Activated CD4-positive, alpha-beta T cell treated with anti-CD3 and anti-CD28 coated beads for 1 hour (primary cell): ENCODE measurements at regions not wholly inside any gene's neighbourhood (a gene's known extent, or its start where the extent isn't known, plus 50 kb on each side); places are given as distances from the start of the nearest gene placed in this dataset.
"Not testable (repeated sequence)": the region's sequence is repeated elsewhere in the genome, so short reads cannot be mapped to it uniquely, and the experiment has no call there.

Experiments
- DNase-seq: peaks from one replicate; pipeline ENCODE4 v3.0.0-alpha.2; 2020

- no peak for DNase-seq
Observed at GRCh38 chr13:82115391-82115790, 1766.9 kb downstream of the SLITRK1 start.

DNA sequence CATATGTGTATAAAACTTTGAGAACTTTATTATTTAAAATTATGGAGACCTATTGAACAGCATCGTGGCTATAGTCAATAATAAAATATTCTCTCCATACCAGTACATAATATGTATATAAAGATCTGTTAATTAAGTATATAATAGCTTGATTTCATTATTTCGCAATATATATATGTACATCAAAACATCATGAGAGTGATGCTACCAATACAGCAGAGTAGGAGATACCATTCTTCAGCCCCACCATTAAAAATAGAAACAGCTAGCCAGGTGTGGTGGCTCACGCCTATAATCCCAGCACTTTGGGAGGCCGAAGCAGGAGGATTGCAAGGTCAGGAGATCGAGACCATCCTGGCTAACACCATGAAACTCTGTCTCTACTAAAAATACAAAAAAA, 1755.3 kb upstream of the SPRY2 start:
- no peak for DNase-seq

DNA sequence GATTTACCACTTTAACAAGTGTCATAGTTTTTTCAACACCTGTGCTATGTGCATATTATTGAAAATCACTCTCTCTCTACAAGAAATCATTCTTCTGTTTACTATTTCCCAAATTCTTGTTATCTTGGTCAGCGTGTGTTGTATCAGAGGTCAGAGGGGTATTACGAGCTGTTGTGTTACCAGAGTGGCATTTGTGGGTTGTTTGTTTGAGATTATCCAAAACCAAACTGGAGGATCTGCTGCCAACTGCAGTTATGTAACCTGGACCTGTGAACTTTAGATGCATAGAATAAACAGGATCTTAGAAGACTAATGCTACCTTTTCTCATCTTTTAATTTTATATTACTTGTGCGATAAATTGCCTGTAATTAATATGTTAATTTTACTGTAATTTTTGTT, 1751.4 kb upstream of the SPRY2 start:
- DNase-seq, result no peak

DNA sequence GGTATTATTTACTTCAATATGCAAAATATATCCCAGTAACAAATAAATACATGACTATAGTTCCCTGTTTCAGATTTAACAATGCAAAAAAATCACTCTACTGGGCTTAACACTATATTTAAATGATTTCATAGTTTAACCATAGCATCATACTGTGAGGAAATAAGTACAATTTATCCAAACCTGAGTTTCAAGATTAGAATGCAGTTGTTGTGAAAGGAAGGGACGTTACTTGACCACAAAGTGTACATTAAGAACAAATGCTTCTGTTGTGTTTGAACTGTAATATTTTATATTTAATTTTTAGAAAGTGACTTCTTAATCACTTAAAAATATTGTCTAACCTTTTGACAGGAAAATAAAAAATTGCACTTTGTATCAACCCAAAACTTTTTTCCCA, 1747.9 kb upstream of the SPRY2 start:
- DNase-seq, result no peak

- no peak for DNase-seq
Observed at GRCh38 chr13:82076496-82076895, 1735.6 kb upstream of the SPRY2 start.

DNA sequence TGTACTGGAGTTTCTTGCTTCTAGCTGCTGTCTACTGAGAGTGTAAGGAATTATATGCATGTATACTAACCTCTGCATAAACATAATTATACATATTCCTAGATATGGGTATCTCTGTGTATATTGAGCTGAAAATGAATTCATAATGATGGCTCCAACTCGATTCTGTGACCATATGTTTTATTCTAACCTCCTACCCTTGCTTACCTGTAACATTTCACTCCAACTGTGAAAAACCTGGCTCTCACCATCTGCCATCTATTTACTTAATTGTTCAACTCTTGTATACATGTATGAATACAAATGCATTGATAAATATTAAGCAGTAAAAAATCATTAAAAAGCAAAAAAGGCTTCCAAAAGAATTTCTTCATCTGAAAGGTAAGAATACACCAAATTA, 1729.5 kb upstream of the SPRY2 start:
- DNase-seq, result no peak

DNA sequence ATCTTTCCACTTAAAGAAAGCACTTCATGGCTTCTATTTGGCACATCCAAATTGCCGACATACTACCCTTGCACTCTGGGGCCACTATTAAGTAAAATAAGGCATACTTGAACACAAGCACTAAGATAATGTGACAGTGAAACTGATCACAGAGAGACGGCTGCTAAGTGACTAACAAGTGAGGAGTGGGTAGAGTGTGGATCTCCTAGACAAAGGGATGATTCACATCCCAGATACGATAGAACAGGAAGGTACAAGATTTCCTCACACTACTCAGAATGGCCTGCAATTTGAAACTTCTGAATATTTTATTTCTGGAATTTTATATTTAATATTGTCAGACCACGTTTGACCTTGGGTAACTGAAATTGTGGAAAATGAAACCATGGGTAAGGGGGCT, 1721.8 kb upstream of the SPRY2 start:
- no peak for DNase-seq

DNA sequence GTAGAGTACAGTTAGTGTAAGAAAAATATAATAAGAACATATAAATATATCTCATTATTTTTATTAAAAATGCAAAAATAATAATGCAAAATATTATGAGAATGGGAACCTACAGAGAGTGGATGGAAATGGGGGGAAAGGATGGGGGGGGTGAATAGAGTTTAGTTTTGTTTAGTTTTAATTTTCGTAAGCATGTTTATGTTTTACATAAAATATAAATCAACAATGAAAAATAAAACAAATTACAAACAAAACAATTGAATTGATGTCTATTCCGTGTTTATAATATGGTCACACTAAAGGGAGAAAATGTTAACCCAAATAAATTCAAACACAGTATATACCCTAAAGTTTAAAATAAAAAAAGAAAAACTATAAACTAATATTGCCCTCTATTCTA, 1717.4 kb upstream of the SPRY2 start:
- DNase-seq, result no peak

DNA sequence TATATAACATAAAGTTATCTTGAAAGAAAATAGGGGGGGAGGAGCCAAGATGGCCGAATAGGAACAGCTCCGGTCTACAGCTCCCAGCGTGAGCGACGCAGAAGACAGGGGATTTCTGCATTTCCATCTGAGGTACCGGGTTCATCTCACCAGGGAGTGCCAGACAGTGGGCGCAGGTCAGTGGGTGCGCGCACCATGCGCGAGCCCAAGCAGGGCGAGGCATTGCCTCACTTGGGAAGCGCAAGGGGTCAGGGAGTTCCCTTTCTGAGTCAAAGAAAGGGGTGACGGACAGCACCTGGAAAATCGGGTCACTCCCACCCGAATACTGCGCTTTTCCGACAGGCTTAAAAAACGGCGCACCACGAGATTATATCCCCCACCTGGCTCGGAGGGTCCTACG, 1704.4 kb upstream of the SPRY2 start:
- DNase-seq, result not testable (repeated sequence)

- DNase-seq, result no peak
Observed at GRCh38 chr13:82036602-82037001, 1695.7 kb upstream of the SPRY2 start.

DNA sequence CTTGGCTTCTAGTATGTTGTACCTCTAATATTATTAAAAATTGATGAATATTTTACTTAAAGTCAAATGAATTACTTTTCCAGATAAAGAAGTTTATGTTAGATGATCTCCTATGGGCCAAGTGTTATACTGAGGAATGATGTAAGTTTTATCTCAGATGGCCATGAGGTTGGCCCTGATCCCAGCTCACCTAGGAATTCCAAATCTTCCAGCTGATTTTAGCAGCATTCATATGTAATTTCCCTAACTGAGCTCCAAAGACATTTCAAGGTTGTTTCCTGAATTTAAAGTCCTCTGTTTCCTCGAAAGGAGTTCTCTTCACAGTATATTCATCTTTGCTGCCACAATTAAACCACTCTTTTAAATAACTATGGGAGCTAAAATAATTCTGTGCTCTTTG, 1670.4 kb upstream of the SPRY2 start:
- no peak for DNase-seq

GRCh38 chr13:82010780-82011179, 1669.9 kb upstream of the SPRY2 start:
- DNase-seq, result no peak

- DNase-seq, result no peak
Observed at GRCh38 chr13:82002710-82003109, 1661.8 kb upstream of the SPRY2 start.

DNA sequence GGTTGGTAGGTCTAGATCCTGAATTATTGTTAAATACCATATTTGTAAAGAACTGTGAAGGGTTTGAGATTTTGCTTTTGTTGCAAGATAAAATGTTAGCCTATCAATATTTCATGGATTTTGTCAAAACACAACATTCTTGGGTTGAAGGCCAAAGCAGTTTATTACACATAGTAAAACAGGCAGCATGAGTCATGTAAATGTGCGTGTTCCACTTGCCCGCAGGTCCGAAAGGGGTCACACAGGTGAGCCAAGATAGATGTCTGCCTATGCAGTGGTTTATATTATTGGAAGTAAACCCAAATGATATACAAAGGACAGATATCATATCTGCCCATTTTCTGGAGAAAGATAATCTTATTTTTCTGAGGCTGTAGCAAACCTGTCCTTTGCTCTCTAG, 1654.4 kb upstream of the SPRY2 start:
- no peak for DNase-seq

GRCh38 chr13:81990652-81991051, 1649.7 kb upstream of the SPRY2 start:
- DNase-seq, result no peak

- no peak for DNase-seq
Observed at GRCh38 chr13:81988567-81988966, 1647.6 kb upstream of the SPRY2 start.

- DNase-seq, result no peak
Observed at GRCh38 chr13:81987677-81988357, 1646.9 kb upstream of the SPRY2 start.

- DNase-seq, result no peak
Observed at GRCh38 chr13:81987159-81987558, 1646.2 kb upstream of the SPRY2 start.

GRCh38 chr13:81986308-81986707, 1645.4 kb upstream of the SPRY2 start:
- no peak for DNase-seq

GRCh38 chr13:81957121-81957520, 1616.2 kb upstream of the SPRY2 start:
- DNase-seq, result no peak

DNA sequence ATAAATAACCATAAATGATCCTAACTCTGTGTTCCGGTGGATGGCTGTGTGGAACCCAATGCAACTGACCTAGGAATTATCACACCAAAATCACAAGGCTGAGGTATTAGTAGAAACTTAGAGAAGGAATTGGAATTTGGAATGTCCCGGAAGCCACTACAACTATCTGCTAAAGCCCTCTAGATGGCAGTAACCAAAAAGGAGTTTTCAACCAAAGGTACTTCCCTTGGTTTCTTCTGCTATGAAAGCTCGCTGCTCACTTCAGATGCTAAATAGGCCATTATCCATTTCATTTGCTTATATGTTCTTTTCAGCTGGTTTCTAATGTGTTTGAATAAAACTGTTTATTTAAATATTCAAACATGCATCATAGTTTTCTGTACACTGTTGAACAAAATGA, 1589.1 kb upstream of the SPRY2 start:
- no peak for DNase-seq

DNA sequence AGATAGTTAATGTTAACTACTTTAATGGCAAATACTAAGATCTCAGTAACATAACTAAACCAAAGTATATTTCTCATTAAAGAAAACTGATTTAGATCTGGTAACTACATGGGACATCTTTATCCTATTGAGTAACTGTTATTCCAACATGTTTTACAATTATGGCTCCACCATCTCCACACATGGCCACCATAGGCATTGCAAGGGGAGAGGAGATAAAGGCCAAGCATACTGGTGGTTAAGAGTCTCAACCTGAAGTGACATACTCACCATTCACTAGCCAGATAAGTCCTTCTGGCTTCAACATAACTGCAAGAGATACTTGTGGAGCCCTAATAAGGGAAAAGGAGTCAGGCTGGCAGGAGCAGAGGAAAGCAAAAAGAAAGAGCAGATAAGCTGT, 1586.4 kb upstream of the SPRY2 start:
- DNase-seq, result no peak

- DNase-seq, result no peak
Observed at GRCh38 chr13:81917810-81918209, 1576.9 kb upstream of the SPRY2 start.

DNA sequence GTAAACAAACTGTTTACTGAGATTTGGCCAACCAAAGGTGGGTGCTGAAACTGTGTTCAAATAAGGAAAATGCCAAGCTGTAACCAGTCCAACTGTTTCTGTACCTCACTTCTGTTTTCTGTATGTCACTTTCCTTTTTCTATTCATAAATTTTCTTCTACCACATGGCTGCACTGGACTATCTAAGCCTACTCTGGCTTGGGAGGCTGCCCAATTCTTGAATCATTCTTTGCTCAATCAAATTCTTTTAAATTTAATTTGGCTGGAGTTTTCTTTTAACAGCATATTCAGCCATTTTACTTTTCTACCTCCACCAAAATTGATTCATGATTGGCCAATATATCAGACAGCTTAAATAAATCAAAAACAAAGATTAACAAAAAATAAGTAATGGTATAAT, 1575.5 kb upstream of the SPRY2 start:
- DNase-seq, result no peak

DNA sequence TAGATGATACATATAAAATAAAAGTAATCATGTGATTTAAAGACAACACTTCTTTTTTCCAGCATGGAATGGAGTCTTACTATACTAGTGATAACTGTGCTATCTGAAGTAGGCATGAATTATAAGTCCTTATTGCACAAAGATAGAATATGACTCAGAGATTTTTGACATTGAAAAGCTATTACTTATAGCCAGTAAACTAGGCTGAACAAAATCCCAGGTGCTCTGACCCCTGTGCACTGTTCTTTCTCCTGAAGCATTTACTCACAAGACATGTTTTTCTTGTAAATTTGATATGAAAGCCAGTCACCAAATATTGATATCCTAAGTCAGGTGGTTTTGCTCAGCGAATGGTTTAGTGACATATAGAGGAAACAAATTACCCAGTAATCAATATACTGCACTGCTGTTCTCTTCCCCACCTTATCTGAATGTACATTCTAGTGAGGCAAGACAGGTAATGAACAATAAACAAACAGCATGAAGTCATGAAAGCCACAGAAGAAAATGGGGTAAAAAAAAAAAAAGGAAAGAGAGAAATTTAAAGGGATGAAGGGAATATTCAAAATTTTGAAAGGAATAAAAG, 1567.0 kb upstream of the SPRY2 start:
- no peak for DNase-seq
